DMS153 treated with DMSO at 0.1 percent for 48 hours (cell line): ENCODE measurements at regions not wholly inside any gene's neighbourhood (a gene's known extent, or its start where the extent isn't known, plus 50 kb on each side); places are given as distances from the start of the nearest gene placed in this dataset.
"Not testable (repeated sequence)": the region's sequence is repeated elsewhere in the genome, so short reads cannot be mapped to it uniquely, and the experiment has no call there.

Source experiments
- DNase-seq: peaks from one replicate; lab custom pipeline; 2025; ENCODE audit not compliant: unreplicated experiment; lab: John Stamatoyannopoulos, UW

DNA sequence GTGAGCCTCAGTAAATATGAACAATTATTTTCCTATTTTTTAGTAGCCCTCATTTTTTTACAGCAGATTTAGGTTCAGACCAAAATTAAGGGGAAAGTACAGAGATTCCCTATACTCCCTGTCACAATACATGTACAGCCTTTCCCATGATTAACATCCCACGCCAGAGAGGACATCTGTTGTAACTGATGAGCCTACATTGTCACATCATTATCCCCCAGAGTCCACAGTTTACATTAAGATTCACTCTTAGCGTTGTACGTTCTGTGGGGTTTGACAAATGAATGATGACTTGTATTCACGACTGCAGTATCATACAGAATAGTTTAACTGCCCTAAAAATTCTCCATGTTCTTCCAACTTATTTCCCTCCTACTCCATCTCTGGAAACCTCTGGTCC lies 262.3 kb upstream of the MSX2 start:
- no peak for DNase-seq

DNA sequence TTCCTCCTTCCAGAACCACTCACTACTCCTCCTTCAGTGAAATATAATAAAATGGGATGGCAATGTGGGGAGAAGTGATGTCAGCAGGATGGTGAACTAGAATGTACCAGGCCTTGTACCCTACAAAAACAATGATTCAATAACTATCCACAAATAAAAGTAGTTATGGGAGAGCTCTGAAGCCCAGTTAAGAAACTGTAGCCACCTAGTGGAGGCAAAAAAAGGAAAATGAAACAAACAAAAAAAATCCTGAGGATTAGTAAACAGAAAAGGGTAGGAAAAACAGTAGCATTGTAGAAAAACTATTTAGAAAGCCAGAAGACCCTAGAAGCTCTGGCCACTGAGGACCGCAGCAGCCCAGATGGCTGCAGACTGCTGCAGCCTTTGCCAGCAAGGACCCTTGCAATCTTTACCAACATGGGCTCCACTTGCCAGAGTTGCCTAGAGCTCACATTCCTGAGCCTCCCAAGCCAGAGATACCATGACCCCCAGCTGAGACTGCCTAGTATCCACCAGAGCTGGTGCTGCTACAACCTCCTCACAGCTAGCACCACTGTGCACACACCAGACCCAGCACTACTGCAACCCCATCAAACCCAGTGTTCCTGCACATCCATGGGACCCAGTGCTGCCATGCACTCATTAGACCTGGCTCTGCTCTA lies 259.7 kb upstream of the MSX2 start:
- no peak for DNase-seq

DNA sequence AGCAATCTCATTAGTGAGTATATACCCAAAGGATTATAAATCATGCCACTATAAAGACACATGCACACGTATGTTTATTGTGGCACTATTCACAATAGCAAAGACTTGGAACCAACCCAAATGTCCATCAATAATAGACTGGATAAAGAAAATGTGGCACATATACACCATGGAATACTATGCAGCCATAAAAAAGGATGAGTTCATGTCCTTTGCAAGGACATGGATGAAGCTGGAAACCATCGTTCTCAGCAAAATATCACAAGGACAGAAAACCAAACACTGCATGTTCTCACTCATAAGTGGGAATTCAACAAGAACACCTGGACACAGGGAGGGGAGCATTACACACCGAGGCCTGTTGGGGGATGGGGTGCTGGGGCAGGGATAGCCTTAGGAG lies 252.9 kb upstream of the MSX2 start:
- not testable (repeated sequence) for DNase-seq

DNA sequence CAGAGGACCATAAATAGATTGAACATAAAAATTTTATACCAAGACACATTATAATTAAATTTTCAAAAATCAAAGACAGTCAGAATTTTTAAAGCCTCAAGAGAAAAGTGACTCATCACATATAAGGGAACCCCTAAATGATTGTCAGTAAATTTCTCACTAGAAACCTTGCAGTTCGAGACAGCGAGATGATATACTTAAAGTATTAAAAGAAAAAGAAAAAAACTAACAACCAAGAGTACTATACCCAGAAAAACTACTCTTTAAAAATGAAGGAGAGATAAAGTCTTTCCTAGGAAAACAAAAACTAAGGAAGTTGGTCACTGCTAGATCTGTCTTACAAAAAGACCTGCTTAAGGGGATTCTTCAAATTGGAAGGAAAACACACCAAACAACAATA lies 251.4 kb upstream of the MSX2 start:
- DNase-seq = no peak

DNA sequence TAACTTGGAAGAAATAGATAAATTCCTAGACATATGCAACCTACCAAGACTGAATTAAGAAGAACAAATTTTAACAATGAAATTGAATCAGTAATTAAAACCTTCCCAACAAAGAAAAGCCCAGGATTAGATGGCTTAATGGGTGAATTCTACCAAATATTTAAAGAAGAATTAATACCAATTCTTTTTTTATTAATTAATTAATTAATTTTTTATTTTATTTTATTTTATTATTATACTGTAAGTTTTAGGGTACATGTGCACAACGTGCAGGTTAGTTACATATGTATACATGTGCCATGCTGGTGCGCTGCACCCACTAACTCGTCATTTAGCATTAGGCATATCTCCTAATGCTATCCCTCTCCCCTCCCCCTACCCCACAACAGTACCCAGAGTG lies 248.4 kb upstream of the MSX2 start:
- DNase-seq = not testable (repeated sequence)

DNA sequence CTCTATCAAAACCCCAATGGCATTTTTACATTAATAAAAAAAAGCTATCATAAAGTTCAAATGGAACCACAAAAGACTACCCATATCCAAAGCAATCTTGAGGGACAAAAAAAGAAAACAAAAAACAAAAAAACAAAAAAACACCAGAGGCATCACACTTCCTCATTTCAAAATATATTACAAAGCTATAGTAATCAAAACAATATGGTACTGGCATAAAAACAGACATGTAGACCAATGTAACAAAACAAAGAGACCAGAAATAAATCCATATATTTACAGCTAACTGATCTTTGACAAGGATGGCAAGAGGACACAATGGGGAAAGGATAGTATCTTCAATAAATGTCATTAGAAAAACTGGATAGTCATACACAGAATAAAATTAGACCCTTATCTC lies 245.1 kb upstream of the MSX2 start:
- DNase-seq = no peak

DNA sequence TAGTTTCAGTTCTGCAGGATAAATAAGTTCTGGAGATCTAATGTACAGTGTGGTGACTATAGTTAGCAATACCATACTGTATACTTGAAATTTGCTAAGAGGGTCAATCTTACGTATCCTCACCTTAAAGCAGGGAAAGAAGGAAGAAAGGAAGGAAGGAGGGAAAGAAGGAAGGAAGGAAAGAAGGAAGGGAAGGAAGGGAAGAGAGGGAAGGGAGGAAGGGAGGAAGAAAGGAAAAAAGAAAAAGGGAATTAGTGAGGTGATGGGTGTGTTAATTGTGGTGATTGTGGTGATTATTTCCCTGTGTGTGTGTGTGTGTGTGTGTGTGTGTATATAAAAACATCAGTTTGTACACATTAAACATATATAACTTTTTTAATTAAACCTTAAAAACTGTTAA lies 242.6 kb upstream of the MSX2 start:
- no peak for DNase-seq

DNA sequence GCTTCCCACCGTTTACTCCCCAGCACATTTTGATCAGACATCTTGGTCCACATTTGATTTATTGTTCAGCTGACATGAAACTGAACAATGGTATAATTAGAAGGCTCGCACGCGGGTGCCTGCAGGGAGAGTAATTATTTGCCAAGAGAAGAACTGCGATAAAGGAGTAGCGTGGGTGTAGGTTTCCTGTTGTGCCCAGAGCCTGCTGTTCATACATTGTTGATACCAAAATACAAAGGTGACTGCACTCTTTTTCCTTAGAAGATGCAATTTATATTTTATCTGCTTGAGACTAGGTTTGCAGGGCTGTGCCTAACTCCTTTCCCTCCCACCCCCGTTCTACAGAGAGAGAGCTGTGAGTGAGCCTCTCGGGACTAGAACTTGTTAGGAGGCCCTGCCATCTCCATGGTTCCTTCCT lies 241.8 kb upstream of the MSX2 start:
- DNase-seq = peak; percentile 33

DNA sequence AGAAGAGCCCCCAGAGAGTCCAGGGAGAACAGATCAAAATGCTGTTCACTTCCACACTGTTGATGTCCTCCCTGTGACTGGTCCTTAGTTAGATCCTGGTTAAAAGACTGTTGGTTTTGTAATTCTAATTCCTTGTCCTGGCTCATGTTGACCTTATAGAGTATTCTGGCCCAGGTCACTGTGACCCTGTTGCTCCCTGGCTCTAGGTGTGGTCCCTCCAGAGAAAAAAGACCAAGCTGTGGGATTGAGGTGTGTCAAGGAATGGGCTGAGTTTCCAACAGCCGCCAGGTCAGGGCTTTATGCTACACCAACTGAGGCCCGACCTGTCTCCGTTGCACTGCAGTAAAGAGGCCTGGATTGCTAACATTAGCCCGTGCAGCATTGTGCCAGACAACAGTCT lies 241.0 kb upstream of the MSX2 start:
- no peak for DNase-seq

DNA sequence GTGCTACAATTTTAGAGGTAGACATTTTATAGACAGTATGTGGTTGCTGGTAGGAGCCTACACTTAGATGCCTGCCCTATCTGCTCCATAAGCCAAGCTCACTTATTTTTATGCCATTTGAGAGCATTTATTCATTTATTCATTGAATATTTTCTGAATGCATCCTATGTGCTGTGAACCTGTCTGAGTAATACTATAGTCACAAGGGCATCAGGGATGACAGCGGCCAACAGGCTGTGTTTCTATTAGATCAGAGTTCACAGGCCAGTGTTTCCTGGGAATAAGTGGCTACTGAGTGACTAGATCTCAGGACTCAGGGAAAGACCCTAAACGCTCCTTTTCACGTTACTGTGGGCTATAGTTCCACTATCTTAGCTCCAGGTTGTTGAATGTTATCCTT lies 235.2 kb upstream of the MSX2 start:
- DNase-seq = no peak

DNA sequence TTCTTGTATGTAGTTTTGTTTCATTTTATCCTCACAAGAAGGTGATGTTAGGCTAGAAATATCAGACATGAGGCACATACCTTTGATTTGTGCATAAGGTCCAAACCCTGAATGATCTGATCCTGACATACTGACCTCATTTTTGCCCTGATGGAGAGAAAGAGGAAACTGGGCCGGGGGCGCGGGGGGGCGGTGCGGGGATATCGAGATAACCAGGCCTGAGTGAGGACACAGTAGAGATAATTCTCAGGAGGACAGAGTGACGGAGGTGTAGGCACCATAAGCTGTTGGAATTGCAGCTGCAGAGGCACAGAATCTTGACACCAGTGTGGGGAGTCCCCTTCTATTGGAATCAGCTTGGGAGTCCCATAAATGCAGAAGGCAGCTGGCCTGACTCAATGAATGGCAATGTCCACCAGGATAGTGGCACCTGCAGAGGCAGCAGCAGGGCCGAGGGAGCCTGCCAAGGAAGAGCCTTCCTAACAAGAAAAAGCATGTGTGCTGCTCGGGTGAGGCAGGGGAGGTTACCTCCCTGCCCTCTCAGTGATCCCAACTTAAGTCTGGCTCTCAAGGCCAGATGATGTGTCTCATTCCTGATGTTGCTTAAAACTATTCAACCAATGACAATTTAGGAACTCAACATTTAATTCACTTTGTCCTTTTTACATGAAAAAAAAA lies 234.3 kb upstream of the MSX2 start:
- DNase-seq = no peak

DNA sequence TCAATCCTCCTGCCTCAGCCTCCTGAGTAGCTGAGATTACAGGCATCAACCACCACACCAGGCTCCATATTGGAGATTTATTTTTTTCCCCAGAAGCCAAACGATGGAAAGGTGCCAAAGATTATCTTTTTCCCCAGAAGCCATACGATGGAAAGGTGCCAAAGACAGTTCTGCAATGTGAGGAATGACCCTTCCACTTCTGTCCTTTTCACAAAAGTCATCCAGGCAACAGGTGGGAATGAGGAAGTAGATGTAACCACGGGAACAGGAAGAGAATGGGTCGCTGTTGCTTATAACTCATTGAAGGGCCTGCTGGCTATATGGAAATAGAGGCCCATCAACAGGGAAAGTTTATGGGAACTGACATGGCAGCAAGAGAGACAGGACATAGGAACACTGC lies 233.7 kb upstream of the MSX2 start:
- DNase-seq = no peak

DNA sequence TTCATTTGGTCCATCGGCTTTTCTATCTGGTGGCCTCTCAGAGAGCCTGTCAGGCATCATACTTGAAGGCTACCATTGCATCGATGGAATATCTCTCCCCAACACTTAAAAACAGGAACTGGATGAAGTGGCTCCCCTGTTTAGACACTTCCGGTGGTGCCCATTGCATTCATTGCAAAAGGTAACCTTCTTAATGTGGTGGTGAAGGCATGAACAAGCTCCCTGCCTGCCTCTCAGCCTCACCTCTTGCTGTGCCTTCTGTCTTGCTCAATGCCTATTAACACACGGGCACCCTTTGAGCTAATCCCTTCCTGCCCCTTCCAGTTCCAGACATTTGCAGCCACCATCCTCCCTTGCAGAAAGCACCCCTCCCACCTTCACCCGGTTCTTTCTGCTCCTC lies 233.1 kb upstream of the MSX2 start:
- DNase-seq = no peak

DNA sequence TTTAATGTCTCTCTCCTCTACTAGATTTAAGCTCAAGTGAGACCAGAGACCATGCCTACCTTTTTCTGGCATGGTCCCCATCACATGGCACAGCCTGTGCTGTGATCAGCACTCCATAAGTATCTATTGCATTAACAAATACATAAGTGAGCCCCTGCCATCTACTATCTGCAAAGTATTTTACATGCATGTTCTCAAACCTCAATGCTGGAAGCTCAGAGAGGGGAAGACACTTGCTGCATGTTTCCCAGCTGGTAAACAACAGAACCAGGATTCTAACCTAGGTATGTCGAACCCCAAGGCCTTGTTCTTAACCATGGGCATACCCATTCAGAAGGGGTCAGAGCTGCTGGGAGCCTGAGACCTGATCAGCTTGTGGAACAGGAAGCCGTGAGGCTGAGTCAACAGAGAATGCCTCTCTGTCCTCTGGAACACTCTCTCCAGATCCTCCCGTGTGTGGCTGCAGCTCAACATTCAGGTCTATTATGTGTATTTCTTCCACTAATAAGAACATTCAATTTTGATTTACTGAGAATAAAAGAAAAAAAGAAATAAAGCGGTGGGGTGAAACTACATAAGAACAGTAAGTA lies 232.5 kb upstream of the MSX2 start:
- no peak for DNase-seq

DNA sequence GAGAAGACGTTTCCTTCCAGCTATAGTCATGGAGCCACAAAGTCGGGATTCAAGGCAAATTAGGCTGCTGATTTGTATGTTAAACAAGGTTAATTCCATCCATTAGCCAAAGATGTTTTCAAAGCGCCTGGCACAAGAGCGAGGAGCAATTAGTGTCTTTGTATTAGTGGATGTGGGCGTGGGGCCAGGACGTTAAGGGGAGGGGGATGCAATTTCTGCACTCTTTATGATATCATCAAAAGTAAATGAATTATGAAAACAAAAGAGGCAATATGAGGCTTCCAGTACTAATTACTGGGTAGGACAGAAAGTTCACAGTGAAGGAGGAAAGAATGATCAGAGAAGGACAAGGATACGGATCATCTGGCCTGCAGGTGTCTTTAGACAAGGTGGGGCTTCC lies 230.9 kb upstream of the MSX2 start:
- DNase-seq = no peak

DNA sequence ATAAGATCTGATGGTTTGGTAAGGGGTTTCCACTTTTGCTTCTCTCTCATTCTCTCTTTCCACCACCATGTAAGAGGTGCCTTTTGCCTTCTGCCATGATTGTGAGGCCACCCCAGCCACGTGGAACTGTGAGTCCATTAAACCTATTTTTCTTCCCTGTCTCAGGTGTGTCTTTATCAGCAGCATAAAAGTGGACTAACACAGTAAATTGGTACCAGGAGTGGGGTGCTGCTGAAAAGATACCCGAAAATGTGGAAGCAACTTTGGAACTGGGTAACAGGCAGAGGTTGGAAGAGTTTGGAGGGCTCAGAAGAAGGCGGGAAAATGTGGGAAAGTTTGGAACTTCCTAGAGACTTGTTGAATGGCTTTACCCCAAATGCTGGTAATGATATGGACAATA lies 226.4 kb upstream of the MSX2 start:
- not testable (repeated sequence) for DNase-seq

DNA sequence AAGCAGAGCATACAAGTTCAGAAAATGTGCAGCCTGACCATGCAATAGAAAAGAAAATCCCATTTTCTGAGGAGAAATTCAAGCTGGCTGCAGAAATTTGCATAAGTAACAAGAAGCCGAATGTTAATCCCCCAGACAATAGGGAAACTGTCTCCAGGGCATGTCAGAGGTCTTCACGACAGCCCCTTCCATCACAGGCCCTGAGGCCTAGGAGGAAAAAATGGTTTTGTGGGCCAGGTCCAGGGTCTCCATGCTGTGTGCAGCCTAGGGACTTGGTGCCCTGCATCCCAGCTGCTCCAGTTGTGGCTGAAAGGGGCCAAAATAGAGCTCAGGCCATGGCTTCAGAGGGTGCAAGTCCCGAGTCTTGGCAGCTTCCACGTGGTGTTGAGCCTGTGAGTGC lies 225.8 kb upstream of the MSX2 start:
- not testable (repeated sequence) for DNase-seq

DNA sequence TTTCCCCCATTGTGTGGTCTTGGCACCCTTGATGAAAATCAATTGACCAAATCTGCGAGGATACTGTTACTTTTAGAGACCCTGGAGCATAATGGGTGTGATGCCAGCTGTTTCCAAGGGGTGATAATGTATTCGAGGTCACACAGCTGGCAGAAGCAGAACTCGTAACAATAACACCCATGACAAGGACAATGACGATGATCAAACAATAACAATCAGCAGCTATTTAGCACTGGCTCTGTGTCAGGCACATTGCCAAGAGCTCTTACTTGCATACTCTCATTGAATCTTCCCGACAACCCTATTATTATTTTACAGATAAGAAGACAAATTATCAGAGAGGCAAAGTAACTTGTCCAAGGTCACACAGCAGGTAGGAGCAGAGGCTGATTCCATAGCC lies 223.7 kb upstream of the MSX2 start:
- no peak for DNase-seq

DNA sequence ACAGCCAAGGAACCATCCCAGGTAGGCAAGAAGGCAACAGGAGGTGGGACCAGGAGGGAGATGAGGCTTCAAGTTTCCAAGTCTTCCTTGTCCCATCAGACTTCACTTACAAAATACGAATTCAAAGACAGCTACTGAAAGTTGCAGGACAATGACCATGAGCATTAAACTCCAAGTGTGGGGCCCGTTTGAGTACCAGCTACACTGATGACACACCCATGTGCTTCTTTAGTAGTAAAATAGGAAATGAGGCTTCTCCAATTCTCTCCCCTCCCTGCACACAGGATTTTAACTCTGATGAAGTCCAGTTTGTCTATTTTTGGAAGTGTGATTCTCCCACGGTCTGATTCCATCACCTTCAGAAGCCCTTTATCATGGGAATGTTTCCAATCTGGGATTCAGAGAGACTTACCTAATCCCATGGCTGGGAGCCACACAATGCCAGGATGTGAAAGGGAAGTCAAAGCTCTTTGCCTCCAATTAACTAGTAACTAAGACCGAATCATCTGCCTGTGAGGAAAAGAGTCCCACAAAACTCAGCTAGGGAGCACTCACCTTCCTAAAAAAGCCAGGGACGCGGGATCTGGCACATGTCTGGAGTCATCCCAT lies 222.8 kb upstream of the MSX2 start:
- DNase-seq = no peak

DNA sequence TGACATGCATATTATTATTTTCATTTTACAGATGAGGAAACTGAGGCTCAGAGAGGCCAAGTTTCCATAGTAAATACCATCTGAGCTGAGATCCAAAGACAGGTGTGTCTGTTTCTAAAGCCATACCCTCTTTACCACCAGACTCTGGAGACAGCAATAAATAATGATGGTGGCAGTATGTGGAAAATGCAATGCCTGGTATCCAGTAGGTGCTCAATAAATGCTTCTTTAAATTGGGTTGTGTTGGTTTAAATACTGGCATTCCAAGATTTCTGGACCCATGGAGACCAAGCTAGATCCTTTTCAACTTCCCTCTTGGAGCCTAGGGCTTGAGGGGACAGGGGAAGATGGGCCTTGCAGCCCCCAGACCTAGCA lies 221.3 kb upstream of the MSX2 start:
- DNase-seq = no peak

DNA sequence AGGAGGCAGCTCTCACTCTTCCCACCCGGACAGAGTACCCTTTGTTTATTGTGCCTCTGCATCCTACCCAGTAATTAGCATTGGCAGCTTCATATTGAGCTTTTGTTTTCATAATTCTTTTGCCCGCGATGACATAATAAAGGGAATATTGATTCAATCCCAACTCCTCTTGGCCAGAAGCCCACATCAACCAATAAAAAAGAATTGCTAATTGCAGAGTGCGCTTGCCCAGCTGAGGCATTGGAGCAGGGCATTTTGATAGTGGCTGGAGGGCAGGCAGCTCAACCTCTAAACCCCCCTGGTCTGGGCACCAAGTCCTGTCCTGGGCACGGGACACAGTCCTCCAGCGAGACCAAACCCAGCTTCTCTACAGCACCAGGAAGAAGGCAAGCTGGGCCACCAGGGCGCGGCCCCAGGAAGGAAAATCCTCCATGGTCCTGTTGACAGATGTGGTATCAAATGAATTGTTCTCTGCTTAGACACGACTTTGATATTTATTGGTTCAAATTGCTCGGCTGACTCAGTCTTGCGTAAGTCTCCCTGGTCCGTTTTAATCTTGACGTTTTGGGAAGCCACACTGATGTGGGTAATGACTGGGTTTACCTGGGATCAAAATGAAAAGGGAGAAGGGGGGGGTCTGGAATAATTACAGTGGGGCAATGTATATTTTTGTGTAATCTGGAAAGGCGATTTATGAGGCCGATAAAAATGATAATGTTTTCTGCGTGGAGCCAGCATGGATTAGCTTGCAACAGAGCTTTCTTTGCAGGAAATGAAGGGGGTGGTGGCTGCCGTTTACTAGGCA lies 220.7 kb upstream of the MSX2 start:
- peak; percentile 46 for DNase-seq
